Testis (tissue), 2 donors: ENCODE measurements at regions not wholly inside any gene's neighbourhood (a gene's known extent, or its start where the extent isn't known, plus 50 kb on each side); places are given as distances from the start of the nearest gene placed in this dataset.

ENCODE experiments used
- DNase-seq: peaks from one replicate; pipeline ENCODE4 v3.0.0-alpha.2; 2019
- H3K27ac ChIP-seq, 2 donors: fragments of 200-600 bp; sonication (generic); one replicate each; pipeline ENCODE4 v1.5.1; 2019
- H3K27me3 ChIP-seq: fragments of 200-600 bp; sonication (generic); one replicate; pipeline ENCODE4 v1.5.1; 2019
- H3K36me3 ChIP-seq: fragments of 200-600 bp; sonication (generic); one replicate; pipeline ENCODE4 v1.5.1; 2017; ENCODE audit warnings: low read depth; ENCODE audit errors: missing control alignments
- H3K4me1 ChIP-seq: fragments of 200-600 bp; sonication (generic); one replicate; pipeline ENCODE4 v1.5.1; 2019
- H3K4me3 ChIP-seq, 2 donors: fragments of 200-600 bp; sonication (generic); one replicate each; pipeline ENCODE4 v1.5.1; 2017 to 2019
- H3K9me3 ChIP-seq: fragments of 200-600 bp; sonication (generic); one replicate; pipeline ENCODE4 v1.5.1; 2017
- CTCF ChIP-seq, 3 experiments: fragments of 450-650 bp in 2 of 3; fragments of 200-600 bp in 1 of 3; sonication (generic) in 1 of 3; IDR thresholded peaks; one replicate each; pipeline ENCODE4 v1.5.1; 2016 to 2019; ENCODE audit warnings: antibody characterized with exemption in 3 of 3, mild to moderate bottlenecking in 2 of 3, moderate library complexity in 1 of 3
- POLR2A ChIP-seq: fragments of 450-650 bp; IDR thresholded peaks from one replicate; pipeline ENCODE4 v1.6.1; 2017; ENCODE audit warnings: antibody characterized with exemption, mild to moderate bottlenecking, moderate library complexity
- WGBS, 2 donors: methylation state at CpG; one replicate each; pipeline ENCODE4 v1.1.5; 2018; 5-methylcytosine and 5-hydroxymethylcytosine counted together
- intact Hi-C: fragments of 100-400 bp; cut with DNase I; formaldehyde crosslinking; loops from one replicate; pipeline ENCODE4 v1.15.1; 2023; ENCODE audit warnings: low total_unique reads

- WGBS, 2 donors = 86 to 88% methylated on average over 4 of the region's 4 CpGs
- Histone ChIP-seq H3K9me3 (no peaks in the 10 kb centered on the region), H3K27me3 (no peaks in the 10 kb centered on the region), H3K4me1 (no peaks in the 10 kb centered on the region), H3K36me3 (no peaks in the 10 kb centered on the region), H3K4me3 (no peak overlapping the region), H3K27ac (no peak overlapping the region)
- intact Hi-C loops = no loop called here
- no peak for TF ChIP-seq CTCF (IDR thresholded peaks at IDR 0.05)
- no peak for TF ChIP-seq POLR2A
- DNase-seq = no peak
Observed at GRCh38 chr1:14189381-14189780, 409.1 kb upstream of the KAZN start.

GRCh38 chr1:14190508-14190907 lies 408.0 kb upstream of the KAZN start:
- H3K27ac ChIP-seq = no peak overlapping the region
- H3K27me3 ChIP-seq = no peaks in the 10 kb centered on the region
- TF ChIP-seq POLR2A (no peak), CTCF (IDR thresholded peaks at IDR 0.05) (no peak)
- no peaks in the 10 kb centered on the region for H3K4me1 ChIP-seq
- 84 to 91% methylated on average over 3 of the region's 3 CpGs for WGBS, 2 donors
- H3K4me3 ChIP-seq = no peak overlapping the region
- DNase-seq = no peak
- no peaks in the 10 kb centered on the region for H3K9me3 ChIP-seq
- H3K36me3 ChIP-seq = no peaks in the 10 kb centered on the region
- intact Hi-C loops = no loop called here

- no peaks in the 10 kb centered on the region for H3K36me3 ChIP-seq
- H3K4me1 ChIP-seq = no peaks in the 10 kb centered on the region
- TF ChIP-seq POLR2A = no peak
- no peak for TF ChIP-seq CTCF (IDR thresholded peaks at IDR 0.05)
- intact Hi-C loops = no loop called here
- 85 to 89% methylated on average over 3 of the region's 3 CpGs for WGBS, 2 donors
- no peaks in the 10 kb centered on the region for H3K27me3 ChIP-seq
- H3K27ac ChIP-seq = no peak overlapping the region
- no peak overlapping the region for H3K4me3 ChIP-seq
- DNase-seq = no peak
- no peaks in the 10 kb centered on the region for H3K9me3 ChIP-seq
Observed at GRCh38 chr1:14194511-14194910, 404.0 kb upstream of the KAZN start.

GRCh38 chr1:14205066-14205465 lies 393.4 kb upstream of the KAZN start:
- no peak overlapping the region for H3K27ac ChIP-seq
- no peak for DNase-seq
- no peaks in the 10 kb centered on the region for H3K27me3 ChIP-seq
- intact Hi-C loops = no loop called here
- TF ChIP-seq POLR2A (no peak), CTCF (IDR thresholded peaks at IDR 0.05) (no peak)
- no peaks in the 10 kb centered on the region for H3K4me1 ChIP-seq
- H3K36me3 ChIP-seq = no peaks in the 10 kb centered on the region
- H3K9me3 ChIP-seq = no peaks in the 10 kb centered on the region
- H3K4me3 ChIP-seq = no peak overlapping the region
- WGBS, 2 donors = 90 to 96% methylated on average over 1 of the region's 1 CpG

GRCh38 chr1:14215151-14215550 lies 383.3 kb upstream of the KAZN start:
- intact Hi-C loops = no loop called here
- H3K27me3 ChIP-seq = no peaks in the 10 kb centered on the region
- no peaks in the 10 kb centered on the region for H3K9me3 ChIP-seq
- no peak for DNase-seq
- H3K4me1 ChIP-seq = no peaks in the 10 kb centered on the region
- no peak overlapping the region for H3K4me3 ChIP-seq
- no peaks in the 10 kb centered on the region for H3K36me3 ChIP-seq
- TF ChIP-seq CTCF (IDR thresholded peaks at IDR 0.05) (no peak), POLR2A (no peak)
- H3K27ac ChIP-seq = no peak overlapping the region
